ENCODE measurements at regions not wholly inside any gene's neighbourhood (a gene's known extent, or its start where the extent isn't known, plus 50 kb on each side); places are given as distances from the start of the nearest gene placed in this dataset.

DNA sequence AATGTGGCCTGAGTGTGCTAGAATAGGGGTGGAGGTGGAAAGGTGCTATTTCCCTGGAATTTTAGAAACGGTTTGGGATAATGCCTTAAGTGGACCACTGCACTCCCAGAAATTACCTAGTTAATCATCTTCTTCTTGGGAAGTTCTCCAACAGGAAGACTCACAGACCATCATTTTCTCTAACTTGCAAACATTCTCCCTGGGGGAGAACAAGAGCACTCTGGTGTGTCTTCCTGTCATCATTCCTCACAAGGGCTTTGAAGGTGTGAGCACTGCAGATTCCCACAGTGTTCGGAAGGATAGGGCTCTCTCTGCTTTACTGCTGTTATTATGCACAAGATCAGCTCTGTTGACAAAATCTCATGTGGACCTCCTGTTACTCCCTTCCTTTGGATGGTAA is 54.9 kb upstream of the TSPAN2 start:
- DNase-seq, result no peak
- Mint-ChIP-seq H3K4me1 (ENCODE audit: low read depth) (peaks cover 4% of the 10 kb centered on the region), H3K4me3 (no peak overlapping the region), H3K9me3 (no peaks in the 10 kb centered on the region), H3K36me3 (no peaks in the 10 kb centered on the region), H3K27me3 (peaks cover 47% of the 10 kb centered on the region), H3K27ac (no peak overlapping the region)
- ChIA-PET POLR2A (no interaction called here), CTCF (no interaction called here)
- intact Hi-C loops (cut with micrococcal nuclease), result no loop called here

GRCh38 chr1:115142616-115143015 is 53.3 kb upstream of the TSPAN2 start:
- DNase-seq, result no peak
- H3K4me3 Mint-ChIP-seq, result no peak overlapping the region
- POLR2A ChIA-PET, result no interaction called here
- no peaks in the 10 kb centered on the region for H3K9me3 Mint-ChIP-seq
- no peaks in the 10 kb centered on the region for H3K36me3 Mint-ChIP-seq
- intact Hi-C loops (cut with micrococcal nuclease), result no loop called here
- H3K27me3 Mint-ChIP-seq, result peaks cover 51% of the 10 kb centered on the region
- CTCF ChIA-PET, result interaction anchor here (1.1 to 7.9 kb wide), 5 partner anchors 124 to 453 kb away, joined by 3 to 136 read pairs (median 5); no protein-coding TSS in a partner anchor
- H3K27ac Mint-ChIP-seq, result no peak overlapping the region
- H3K4me1 Mint-ChIP-seq (ENCODE audit: low read depth), result peaks cover 6% of the 10 kb centered on the region

GRCh38 chr1:115141145-115141454 is 51.8 kb upstream of the TSPAN2 start:
- H3K36me3 Mint-ChIP-seq, result no peaks in the 10 kb centered on the region
- H3K4me3 Mint-ChIP-seq, result no peak overlapping the region
- ChIA-PET POLR2A (no interaction called here), CTCF (interaction anchor here (1.3 to 7.9 kb wide), 7 partner anchors 24 to 566 kb away, joined by 3 to 136 read pairs (median 7); no protein-coding TSS in a partner anchor)
- H3K27me3 Mint-ChIP-seq, result peaks cover 38% of the 10 kb centered on the region
- H3K4me1 Mint-ChIP-seq (ENCODE audit: low read depth), result peaks cover 4% of the 10 kb centered on the region
- no peak overlapping the region for H3K27ac Mint-ChIP-seq
- H3K9me3 Mint-ChIP-seq, result no peaks in the 10 kb centered on the region
- no peak for DNase-seq
- intact Hi-C loops (cut with micrococcal nuclease), result no loop called here

GRCh38 chr1:115140442-115141144 is 51.3 kb upstream of the TSPAN2 start:
- intact Hi-C loops (cut with micrococcal nuclease), result no loop called here

GRCh38 chr1:115139381-115139780 is 50.1 kb upstream of the TSPAN2 start:
- no peaks in the 10 kb centered on the region for H3K9me3 Mint-ChIP-seq
- ChIA-PET CTCF (interaction anchor here (0.6 to 7.9 kb wide), 19 partner anchors 8 to 1002 kb away, joined by 3 to 136 read pairs (median 3); no protein-coding TSS in a partner anchor), POLR2A (no interaction called here)
- H3K4me1 Mint-ChIP-seq (ENCODE audit: low read depth), result peaks cover 4% of the 10 kb centered on the region
- intact Hi-C loops (cut with micrococcal nuclease), result loop anchor here (1.0 to 10.0 kb wide), 4 partner anchors 43 to 456 kb away; no protein-coding TSS in a partner anchor
- no peak overlapping the region for H3K4me3 Mint-ChIP-seq
- peaks cover 23% of the 10 kb centered on the region for H3K27me3 Mint-ChIP-seq
- DNase-seq, result no peak
- no peaks in the 10 kb centered on the region for H3K36me3 Mint-ChIP-seq
- no peak overlapping the region for H3K27ac Mint-ChIP-seq

More at GRCh38 chr1:115140442-115141144, 51.3 kb upstream of the TSPAN2 start:
- no peaks in the 10 kb centered on the region for H3K36me3 Mint-ChIP-seq
- H3K4me3 Mint-ChIP-seq, result no peak overlapping the region
- peaks cover 34% of the 10 kb centered on the region for H3K27me3 Mint-ChIP-seq
- H3K9me3 Mint-ChIP-seq, result no peaks in the 10 kb centered on the region
- H3K27ac Mint-ChIP-seq, result no peak overlapping the region
- ChIA-PET POLR2A (no interaction called here), CTCF (interaction anchor here (1.3 to 7.9 kb wide), 8 partner anchors 25 to 566 kb away, joined by 3 to 136 read pairs (median 6); no protein-coding TSS in a partner anchor)
- peaks cover 4% of the 10 kb centered on the region for H3K4me1 Mint-ChIP-seq (ENCODE audit: low read depth)
- no peak for DNase-seq

All from activated CD4-positive, alpha-beta memory T cell treated with anti-CD3 and anti-CD28 coated beads for 36 hours (primary cell).